Left lung (tissue), 4 donors: ENCODE measurements at regions not wholly inside any gene's neighbourhood (a gene's known extent, or its start where the extent isn't known, plus 50 kb on each side); places are given as distances from the start of the nearest gene placed in this dataset.

Experiments used
- ATAC-seq: fragments of 200-7000 bp; cut with Tn5 transposase; one replicate; pipeline ENCODE4 v1.9.1; 2020; ENCODE audit warnings: moderate library complexity
- DNase-seq, 4 donors: peaks; one replicate each; pipeline ENCODE4 v3.0.0-alpha.2; 2013 to 2020
- H3K27ac ChIP-seq, 2 donors: fragments of 200-600 bp; sonication (generic) in 1 of 2; one replicate each; pipeline versions ENCODE4 v1.5.0 to v1.8.0; 2020 to 2021
- H3K27me3 ChIP-seq, 2 donors: fragments of 200-600 bp; sonication (generic) in 1 of 2; one replicate each; pipeline versions ENCODE4 v1.5.0 to v1.8.0; 2020 to 2021
- H3K36me3 ChIP-seq, 2 donors: fragments of 200-600 bp; sonication (generic) in 1 of 2; one replicate each; pipeline versions ENCODE4 v1.5.0 to v1.8.0; 2020 to 2021
- H3K4me1 ChIP-seq, 2 donors: fragments of 200-600 bp; one replicate each; pipeline ENCODE4 v1.8.0; 2021
- H3K4me3 ChIP-seq, 2 donors: fragments of 200-600 bp; sonication (generic) in 1 of 2; one replicate each; pipeline versions ENCODE4 v1.5.0 to v1.8.0; 2020 to 2021; ENCODE audit warnings: mild to moderate bottlenecking in 1 of 2
- H3K9me3 ChIP-seq, 2 donors: fragments of 200-600 bp; sonication (generic) in 1 of 2; one replicate each; pipeline versions ENCODE4 v1.5.0 to v1.8.0; 2020 to 2021
- intact Hi-C, 2 donors: fragments of 100-400 bp; cut with DNase I; formaldehyde crosslinking; loops; one replicate each; pipeline versions ENCODE4 v1.11.2 to v1.14.2; 2022
- TF ChIP-seq, protein P1 (sequence below), 2 donors: fragments of 200-600 bp; sonication (generic) in 1 of 2; IDR thresholded peaks; one replicate each; pipeline versions ENCODE4 v1.5.0 to v1.8.0; 2021; ENCODE audit warnings: antibody characterized with exemption in 2 of 2
- donor health status: DM: no; HTN: yes; CAD: no.
- donor health status: DM: no; HTN: no; CAD: no.

DNA sequence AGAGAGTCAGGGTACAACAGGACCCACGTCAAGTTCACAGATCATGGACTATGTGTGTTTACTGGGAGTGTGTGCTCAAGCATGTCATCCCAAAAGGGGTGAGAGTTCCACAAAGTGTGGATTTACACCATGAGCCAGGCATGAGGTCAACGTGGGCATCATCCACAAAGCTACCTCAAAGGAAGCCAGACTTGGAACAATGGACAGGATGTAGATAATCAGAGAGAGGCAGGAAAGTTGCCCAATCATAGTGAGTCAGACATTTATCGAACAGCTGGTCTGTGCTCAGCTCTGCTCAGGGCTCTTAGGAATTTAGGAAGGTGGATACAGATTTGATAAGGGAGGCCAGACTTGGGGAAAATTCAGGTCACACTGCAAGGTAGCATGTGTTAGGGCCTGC lies 317.2 kb upstream of the CDYL start:
- ATAC-seq (peak; percentile 35), DNase-seq (no peak)
- TF ChIP-seq, protein P1, sequence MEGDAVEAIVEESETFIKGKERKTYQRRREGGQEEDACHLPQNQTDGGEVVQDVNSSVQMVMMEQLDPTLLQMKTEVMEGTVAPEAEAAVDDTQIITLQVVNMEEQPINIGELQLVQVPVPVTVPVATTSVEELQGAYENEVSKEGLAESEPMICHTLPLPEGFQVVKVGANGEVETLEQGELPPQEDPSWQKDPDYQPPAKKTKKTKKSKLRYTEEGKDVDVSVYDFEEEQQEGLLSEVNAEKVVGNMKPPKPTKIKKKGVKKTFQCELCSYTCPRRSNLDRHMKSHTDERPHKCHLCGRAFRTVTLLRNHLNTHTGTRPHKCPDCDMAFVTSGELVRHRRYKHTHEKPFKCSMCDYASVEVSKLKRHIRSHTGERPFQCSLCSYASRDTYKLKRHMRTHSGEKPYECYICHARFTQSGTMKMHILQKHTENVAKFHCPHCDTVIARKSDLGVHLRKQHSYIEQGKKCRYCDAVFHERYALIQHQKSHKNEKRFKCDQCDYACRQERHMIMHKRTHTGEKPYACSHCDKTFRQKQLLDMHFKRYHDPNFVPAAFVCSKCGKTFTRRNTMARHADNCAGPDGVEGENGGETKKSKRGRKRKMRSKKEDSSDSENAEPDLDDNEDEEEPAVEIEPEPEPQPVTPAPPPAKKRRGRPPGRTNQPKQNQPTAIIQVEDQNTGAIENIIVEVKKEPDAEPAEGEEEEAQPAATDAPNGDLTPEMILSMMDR (IDR thresholded peaks at IDR 0.05): no peak
- H3K27ac ChIP-seq: no peak overlapping the region
- no peak overlapping the region for H3K4me3 ChIP-seq
- no peaks in the 10 kb centered on the region for H3K4me1 ChIP-seq
- H3K36me3 ChIP-seq: no peaks in the 10 kb centered on the region
- no peaks in the 10 kb centered on the region for H3K27me3 ChIP-seq
- H3K9me3 ChIP-seq: peaks cover 0 to 7% of the 10 kb centered on the region in 2 donors
- intact Hi-C loops: no loop called here

- H3K36me3 ChIP-seq: no peaks in the 10 kb centered on the region
Measured at GRCh38 chr6:4451718-4452117, 316.3 kb upstream of the ECI2 start.

DNA sequence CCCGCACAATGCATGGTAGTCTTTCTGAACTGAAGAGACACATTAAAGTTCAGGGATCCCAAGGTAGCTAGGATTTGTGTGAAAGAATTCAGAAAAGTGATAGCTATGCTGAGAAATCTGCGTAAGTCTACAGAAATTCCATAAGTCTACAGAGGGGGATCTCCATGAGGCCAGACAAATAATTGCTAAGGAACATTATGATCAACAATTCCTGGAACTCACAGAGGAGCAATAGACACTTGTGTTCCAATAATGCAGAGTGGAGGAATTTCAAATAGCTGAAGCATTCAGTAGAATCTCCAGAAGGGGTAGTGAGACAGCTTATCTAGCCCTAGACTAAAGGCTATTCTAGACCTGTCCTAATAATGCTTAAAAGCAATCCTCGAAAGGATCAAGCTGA lies 315.7 kb upstream of the ECI2 start:
- ATAC-seq (no peak), DNase-seq (no peak)
- Histone ChIP-seq H3K27me3 (no peaks in the 10 kb centered on the region), H3K9me3 (peaks cover 0 to 14% of the 10 kb centered on the region in 2 donors), H3K4me1 (no peaks in the 10 kb centered on the region), H3K36me3 (no peaks in the 10 kb centered on the region), H3K4me3 (no peak overlapping the region), H3K27ac (no peak overlapping the region)
- intact Hi-C loops: no loop called here
- TF ChIP-seq, protein P1 (IDR thresholded peaks at IDR 0.05): no peak

More at GRCh38 chr6:4451718-4452117, 316.3 kb upstream of the ECI2 start:
- peaks cover 0 to 20% of the 10 kb centered on the region in 2 donors for H3K9me3 ChIP-seq
- no peak for DNase-seq
- H3K4me3 ChIP-seq: no peak overlapping the region
- H3K4me1 ChIP-seq: no peaks in the 10 kb centered on the region
- intact Hi-C loops: no loop called here
- no peak overlapping the region for H3K27ac ChIP-seq
- no peak for ATAC-seq
- TF ChIP-seq, protein P1 (IDR thresholded peaks at IDR 0.05): no peak
- H3K27me3 ChIP-seq: no peaks in the 10 kb centered on the region

DNA sequence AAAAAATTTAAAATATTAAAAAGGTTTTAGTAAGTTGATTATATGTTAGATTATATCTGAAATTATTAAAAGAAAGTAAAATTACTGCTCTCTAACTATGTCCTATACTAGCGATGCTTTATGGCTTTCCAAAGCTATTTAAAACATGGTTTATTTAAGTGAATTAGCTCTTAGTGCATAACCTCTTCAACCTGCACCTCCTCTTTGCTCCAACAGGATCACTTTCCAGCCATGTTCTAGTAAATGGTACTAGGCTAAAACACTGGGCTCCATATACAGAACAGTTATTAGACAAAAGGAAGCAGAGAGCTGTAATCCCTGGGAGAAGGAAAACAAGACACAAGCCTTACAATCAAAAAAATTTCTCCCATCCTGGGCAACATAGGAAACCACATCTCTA lies 314.9 kb upstream of the ECI2 start:
- no peak for ATAC-seq
- intact Hi-C loops: no loop called here
- Histone ChIP-seq H3K27ac (no peak overlapping the region), H3K36me3 (no peaks in the 10 kb centered on the region), H3K9me3 (peaks cover 0 to 12% of the 10 kb centered on the region in 2 donors), H3K4me1 (no peaks in the 10 kb centered on the region), H3K4me3 (no peak overlapping the region), H3K27me3 (no peaks in the 10 kb centered on the region)
- TF ChIP-seq, protein P1 (IDR thresholded peaks at IDR 0.05): no peak
- DNase-seq: no peak

DNA sequence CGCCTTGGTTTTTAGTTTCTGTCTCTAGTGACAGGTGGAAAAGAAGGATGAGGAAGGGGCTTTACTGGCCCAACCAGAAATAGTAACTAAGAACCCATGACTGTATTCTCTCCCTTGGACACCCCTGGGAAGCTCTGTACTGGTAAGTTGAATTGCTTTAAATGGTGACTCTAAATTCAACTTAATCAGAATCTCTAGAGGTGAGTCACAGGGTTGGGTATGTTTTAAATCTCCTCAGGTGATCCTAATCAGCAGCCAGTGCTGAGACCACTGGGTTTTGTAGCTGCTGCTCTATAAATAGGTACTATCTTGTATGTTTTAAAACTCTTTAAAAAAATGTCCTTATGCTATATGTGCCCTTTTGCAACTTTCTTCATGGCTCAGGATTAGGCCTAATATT lies 314.0 kb upstream of the ECI2 start:
- no peaks in the 10 kb centered on the region for H3K27me3 ChIP-seq
- H3K4me3 ChIP-seq: no peak overlapping the region
- H3K27ac ChIP-seq: no peak overlapping the region
- no peak for DNase-seq
- H3K9me3 ChIP-seq: peaks cover 0 to 12% of the 10 kb centered on the region in 2 donors
- ATAC-seq: no peak
- TF ChIP-seq, protein P1 (IDR thresholded peaks at IDR 0.05): no peak
- no peaks in the 10 kb centered on the region for H3K4me1 ChIP-seq
- intact Hi-C loops: no loop called here
- no peaks in the 10 kb centered on the region for H3K36me3 ChIP-seq
